ENCODE measurements at regions not wholly inside any gene's neighbourhood (a gene's known extent, or its start where the extent isn't known, plus 50 kb on each side); places are given as distances from the start of the nearest gene placed in this dataset.

- Histone ChIP-seq H3K36me3 (ENCODE audit: insufficient read depth, low read length) (no peaks in the 10 kb centered on the region), H3K9ac (ENCODE audit: low read length) (no peak overlapping the region), H3K27ac (ENCODE audit: low read length) (peak overlapping the region; percentile 40), H3K4me2 (ENCODE audit: low read length) (no peak overlapping the region), H3F3A (ENCODE audit: insufficient read depth, low read length, poor library complexity, severe bottlenecking) (no peaks in the 10 kb centered on the region), H4K20me1 (ENCODE audit: insufficient read depth) (no peaks in the 10 kb centered on the region), H3K79me2 (replicated peaks; ENCODE audit: insufficient read depth, low read length) (no peaks in the 10 kb centered on the region), H3K27me3 (ENCODE audit: insufficient read depth, low read depth, low read length) (no peaks in the 10 kb centered on the region), H3K9me2 (ENCODE audit: insufficient read depth, low read length) (no peaks in the 10 kb centered on the region), H3K9me3 (ENCODE audit: low read length) (no peaks in the 10 kb centered on the region), H2AFZ (ENCODE audit: low read depth, low read length) (no peak overlapping the region), H3K4me3 (ENCODE audit: low read length) (no peak overlapping the region)
- TF ChIP-seq, protein P1, sequence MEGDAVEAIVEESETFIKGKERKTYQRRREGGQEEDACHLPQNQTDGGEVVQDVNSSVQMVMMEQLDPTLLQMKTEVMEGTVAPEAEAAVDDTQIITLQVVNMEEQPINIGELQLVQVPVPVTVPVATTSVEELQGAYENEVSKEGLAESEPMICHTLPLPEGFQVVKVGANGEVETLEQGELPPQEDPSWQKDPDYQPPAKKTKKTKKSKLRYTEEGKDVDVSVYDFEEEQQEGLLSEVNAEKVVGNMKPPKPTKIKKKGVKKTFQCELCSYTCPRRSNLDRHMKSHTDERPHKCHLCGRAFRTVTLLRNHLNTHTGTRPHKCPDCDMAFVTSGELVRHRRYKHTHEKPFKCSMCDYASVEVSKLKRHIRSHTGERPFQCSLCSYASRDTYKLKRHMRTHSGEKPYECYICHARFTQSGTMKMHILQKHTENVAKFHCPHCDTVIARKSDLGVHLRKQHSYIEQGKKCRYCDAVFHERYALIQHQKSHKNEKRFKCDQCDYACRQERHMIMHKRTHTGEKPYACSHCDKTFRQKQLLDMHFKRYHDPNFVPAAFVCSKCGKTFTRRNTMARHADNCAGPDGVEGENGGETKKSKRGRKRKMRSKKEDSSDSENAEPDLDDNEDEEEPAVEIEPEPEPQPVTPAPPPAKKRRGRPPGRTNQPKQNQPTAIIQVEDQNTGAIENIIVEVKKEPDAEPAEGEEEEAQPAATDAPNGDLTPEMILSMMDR (IDR thresholded peaks at IDR 0.05; ENCODE audit: poor library complexity, severe bottlenecking): no peak
- TF ChIP-seq EP300 (conservative IDR thresholded peaks at IDR 0.05; ENCODE audit: poor library complexity, severe bottlenecking): no peak
- TF ChIP-seq POLR2AphosphoS5 (IDR thresholded peaks at IDR 0.05): no peak
Observed at GRCh38 chr7:42351316-42351935, 114.4 kb upstream of the GLI3 start.

- H3K9me2 ChIP-seq (ENCODE audit: insufficient read depth, low read length): no peaks in the 10 kb centered on the region
- no peaks in the 10 kb centered on the region for H3K9me3 ChIP-seq (ENCODE audit: low read length)
- H3K27ac ChIP-seq (ENCODE audit: low read length): no peak overlapping the region
- H3K4me3 ChIP-seq (ENCODE audit: low read length): no peak overlapping the region
- no peaks in the 10 kb centered on the region for H3K79me2 ChIP-seq (replicated peaks; ENCODE audit: insufficient read depth, low read length)
- no peak overlapping the region for H2AFZ ChIP-seq (ENCODE audit: low read depth, low read length)
- H3F3A ChIP-seq (ENCODE audit: insufficient read depth, low read length, poor library complexity, severe bottlenecking): no peaks in the 10 kb centered on the region
- no peaks in the 10 kb centered on the region for H3K27me3 ChIP-seq (ENCODE audit: insufficient read depth, low read depth, low read length)
- TF ChIP-seq POLR2AphosphoS5 (IDR thresholded peaks at IDR 0.05): no peak
- H3K4me2 ChIP-seq (ENCODE audit: low read length): no peak overlapping the region
- H3K36me3 ChIP-seq (ENCODE audit: insufficient read depth, low read length): no peaks in the 10 kb centered on the region
- no peaks in the 10 kb centered on the region for H4K20me1 ChIP-seq (ENCODE audit: insufficient read depth)
- H3K9ac ChIP-seq (ENCODE audit: low read length): no peak overlapping the region
Observed at GRCh38 chr7:42350801-42351200, 113.8 kb upstream of the GLI3 start.

- H3K79me2 ChIP-seq (replicated peaks; ENCODE audit: insufficient read depth, low read length): no peaks in the 10 kb centered on the region
- H4K20me1 ChIP-seq (ENCODE audit: insufficient read depth): no peaks in the 10 kb centered on the region
- H3K27me3 ChIP-seq (ENCODE audit: insufficient read depth, low read depth, low read length): no peaks in the 10 kb centered on the region
- no peak overlapping the region for H2AFZ ChIP-seq (ENCODE audit: low read depth, low read length)
- no peak overlapping the region for H3K27ac ChIP-seq (ENCODE audit: low read length)
- no peaks in the 10 kb centered on the region for H3K36me3 ChIP-seq (ENCODE audit: insufficient read depth, low read length)
- TF ChIP-seq POLR2AphosphoS5 (IDR thresholded peaks at IDR 0.05): no peak
- no peak for TF ChIP-seq EP300 (conservative IDR thresholded peaks at IDR 0.05; ENCODE audit: poor library complexity, severe bottlenecking)
- TF ChIP-seq RAD21 (conservative IDR thresholded peaks at IDR 0.05): no peak
- TF ChIP-seq, protein P1 (IDR thresholded peaks at IDR 0.05; ENCODE audit: poor library complexity, severe bottlenecking): no peak
- no peak for TF ChIP-seq MXI1 (conservative IDR thresholded peaks at IDR 0.05; ENCODE audit: poor library complexity, severe bottlenecking)
- no peak for TF ChIP-seq REST (IDR thresholded peaks at IDR 0.05; ENCODE audit: borderline replicate concordance)
- TF ChIP-seq TAF1 (IDR thresholded peaks at IDR 0.05; ENCODE audit: low read depth): no peak
- TF ChIP-seq SMC3 (conservative IDR thresholded peaks at IDR 0.05; ENCODE audit: poor library complexity): no peak
- no peak for TF ChIP-seq EZH2 (IDR thresholded peaks at IDR 0.05; ENCODE audit: borderline replicate concordance, insufficient read depth, low read length, poor library complexity, severe bottlenecking)
- no peak overlapping the region for H3K4me2 ChIP-seq (ENCODE audit: low read length)
- no peaks in the 10 kb centered on the region for H3K9me2 ChIP-seq (ENCODE audit: insufficient read depth, low read length)
- H3K9me3 ChIP-seq (ENCODE audit: low read length): no peaks in the 10 kb centered on the region
- H3F3A ChIP-seq (ENCODE audit: insufficient read depth, low read length, poor library complexity, severe bottlenecking): no peaks in the 10 kb centered on the region
- H3K4me3 ChIP-seq (ENCODE audit: low read length): no peak overlapping the region
- no peak overlapping the region for H3K9ac ChIP-seq (ENCODE audit: low read length)
Observed at GRCh38 chr7:42348631-42349030, 111.6 kb upstream of the GLI3 start.

Data from neural cell (in vitro differentiated cells).